ENCODE measurements at regions not wholly inside any gene's neighbourhood (a gene's known extent, or its start where the extent isn't known, plus 50 kb on each side); places are given as distances from the start of the nearest gene placed in this dataset.

DNA sequence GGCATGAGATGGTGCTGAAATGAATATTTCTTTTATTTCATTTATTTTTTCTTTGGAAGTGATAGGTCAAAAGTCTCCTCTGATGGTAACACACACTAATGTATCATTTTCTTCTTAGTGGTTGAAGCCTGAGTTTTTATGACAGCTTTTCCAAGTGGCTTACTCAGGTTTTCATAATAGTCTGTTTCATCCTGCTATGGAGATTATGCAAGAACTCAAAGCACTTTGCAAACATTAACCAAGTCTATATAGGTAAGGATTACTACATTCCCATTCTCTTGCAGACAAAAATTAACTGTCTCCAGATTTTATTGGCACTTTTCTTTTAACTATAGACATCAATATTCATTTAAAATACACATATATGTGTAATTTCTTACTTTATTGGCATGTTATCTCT is 572.6 kb upstream of the GCFC2 start:
- H3K9ac ChIP-seq: no peak overlapping the region
- H3K27ac ChIP-seq (ENCODE audit: low read depth in 2 of 2, low read length in 1 of 2): peak overlapping the region in 1 of 2 experiments; percentile 100; a peak in 2 of 4 replicates
- POLR2A ChIA-PET: no interaction called here
- H4K20me1 ChIP-seq (ENCODE audit: insufficient read depth): no peaks in the 10 kb centered on the region
- no peaks in the 10 kb centered on the region for H3F3A ChIP-seq (replicated peaks; ENCODE audit: insufficient read depth)
- H3K79me2 ChIP-seq (ENCODE audit: insufficient read depth): no peaks in the 10 kb centered on the region
- no peak overlapping the region for H2AFZ ChIP-seq (ENCODE audit: low read depth)
- peaks cover 6 to 30% of the 10 kb centered on the region in 2 experiments; a peak in 3 of 4 replicates for H3K4me1 ChIP-seq (ENCODE audit: control insufficient read depth in 1 of 2, insufficient read depth in 2 of 2, low read depth in 1 of 2, low read length in 1 of 2)
- H3K9me3 ChIP-seq: no peaks in the 10 kb centered on the region
- DNase-seq: no peak
- no peaks in the 10 kb centered on the region for H3K36me3 ChIP-seq (replicated peaks in 1 of 2; ENCODE audit: control insufficient read depth in 1 of 2, insufficient read depth in 2 of 2, low read length in 1 of 2)
- TF ChIP-seq TAF1 (IDR thresholded peaks at IDR 0.05; ENCODE audit: borderline replicate concordance, low read depth, low read length): no peak
- no peak for TF ChIP-seq GABPA (IDR thresholded peaks at IDR 0.05; ENCODE audit: low read depth)
- TF ChIP-seq EZH2phosphoT487 (IDR thresholded peaks at IDR 0.05; ENCODE audit: borderline replicate concordance, low read depth): no peak
- no peaks in the 10 kb centered on the region for H3K27me3 ChIP-seq (ENCODE audit: insufficient read depth)
- no peaks in the 10 kb centered on the region for H3K9me2 ChIP-seq
- no peak overlapping the region for H3K4me2 ChIP-seq
- no peak overlapping the region for H3K4me3 ChIP-seq (ENCODE audit: low read depth in 2 of 2, low read length in 1 of 2)
- CTCF ChIA-PET: no interaction called here

DNA sequence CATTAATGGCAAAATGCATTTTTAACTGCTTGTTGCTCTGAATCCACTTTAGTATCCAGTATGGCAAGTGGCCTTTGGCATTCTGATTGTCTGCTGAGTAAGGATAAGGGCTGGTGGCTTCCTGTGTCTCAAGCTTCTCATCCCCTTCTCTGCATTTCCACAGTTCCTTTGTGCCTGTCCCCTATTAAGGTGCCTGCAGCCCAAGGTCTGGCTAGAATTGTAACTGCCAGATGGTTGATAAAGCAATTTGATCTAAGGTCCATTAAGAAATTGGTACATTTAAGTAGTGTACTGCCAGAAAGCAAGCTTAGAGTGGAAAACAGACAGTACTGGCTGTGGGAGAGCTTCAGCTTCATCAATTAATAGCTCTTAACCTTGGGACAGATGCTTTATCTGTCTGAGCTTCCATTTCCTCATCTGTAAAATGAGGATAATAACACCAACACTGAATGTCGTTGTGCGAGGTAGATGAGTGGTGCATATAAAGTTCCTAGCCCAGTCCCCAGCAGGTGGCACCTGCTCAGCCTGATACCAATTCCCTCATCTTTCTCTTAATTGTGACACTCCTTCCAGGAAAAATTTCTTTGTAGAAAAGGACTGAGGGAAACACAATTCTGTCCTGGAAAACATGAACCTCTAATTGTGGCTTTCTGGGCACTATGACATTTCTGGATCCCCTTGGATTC is 570.6 kb upstream of the GCFC2 start:
- H3K4me2 ChIP-seq: no peak overlapping the region
- DNase-seq: peak; percentile 30
- no peaks in the 10 kb centered on the region for H4K20me1 ChIP-seq (ENCODE audit: insufficient read depth)
- WGBS (ENCODE audit: low lambda C conversion rate): 58% methylated on average over 2 of the region's 2 CpGs
- ChIA-PET CTCF (interaction anchor here (0.6 to 1.9 kb wide), 17 partner anchors 10 to 672 kb away, joined by 3 to 9 read pairs (median 4); no protein-coding TSS in a partner anchor), POLR2A (interaction anchor here (0.8 to 1.7 kb wide), 9 partner anchors 12 to 1241 kb away, joined by 3 to 12 read pairs (median 7); partner anchors contain the start of gene LRRTM4)
- H2AFZ ChIP-seq (ENCODE audit: low read depth): no peak overlapping the region
- no peaks in the 10 kb centered on the region for H3K79me2 ChIP-seq (ENCODE audit: insufficient read depth)
- peaks cover 6 to 30% of the 10 kb centered on the region in 2 experiments; a peak in 3 of 4 replicates for H3K4me1 ChIP-seq (ENCODE audit: control insufficient read depth in 1 of 2, insufficient read depth in 2 of 2, low read depth in 1 of 2, low read length in 1 of 2)
- no peak overlapping the region for H3K4me3 ChIP-seq (ENCODE audit: low read depth in 2 of 2, low read length in 1 of 2)
- TF ChIP-seq SMC3 (IDR thresholded peaks at IDR 0.05; ENCODE audit: low read depth, low read length) (peak; percentile 15; the same call in 1 of the 2 replicates), FOXJ3 (CRISPR knock-in tag; IDR thresholded peaks at IDR 0.05) (peak; percentile 79; the same call in 1 of the 2 replicates), CHD2 (IDR thresholded peaks at IDR 0.05; ENCODE audit: low read length, partially characterized antibody) (peak; percentile 60), RCOR1 (IDR thresholded peaks at IDR 0.05; ENCODE audit: low read length) (peak; percentile 67; the same call in 1 of the 2 replicates), RAD21 (IDR thresholded peaks at IDR 0.05; ENCODE audit: low read length) (peak; percentile 61), MXI1 (IDR thresholded peaks at IDR 0.05; ENCODE audit: low read depth, low read length) (no peak; the same call in 1 of the 2 replicates), GATA2 (CRISPR knock-in tag; IDR thresholded peaks at IDR 0.05) (peak; percentile 80), SIN3A (IDR thresholded peaks at IDR 0.05; ENCODE audit: borderline replicate concordance, low read depth, low read length) (no peak), TCF12 (IDR thresholded peaks at IDR 0.05) (peak; percentile 39; the same call in 1 of the 2 replicates), EP300 (IDR thresholded peaks at IDR 0.05; ENCODE audit: borderline replicate concordance in 1 of 2, low read depth in 1 of 2, low read length in 1 of 2) (peak in 1 of 2 experiments; percentile 99; a peak in 2 of 4 replicates)
- TF ChIP-seq, protein P1, sequence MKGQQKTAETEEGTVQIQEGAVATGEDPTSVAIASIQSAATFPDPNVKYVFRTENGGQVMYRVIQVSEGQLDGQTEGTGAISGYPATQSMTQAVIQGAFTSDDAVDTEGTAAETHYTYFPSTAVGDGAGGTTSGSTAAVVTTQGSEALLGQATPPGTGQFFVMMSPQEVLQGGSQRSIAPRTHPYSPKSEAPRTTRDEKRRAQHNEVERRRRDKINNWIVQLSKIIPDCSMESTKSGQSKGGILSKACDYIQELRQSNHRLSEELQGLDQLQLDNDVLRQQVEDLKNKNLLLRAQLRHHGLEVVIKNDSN (IDR thresholded peaks at IDR 0.05; ENCODE audit: borderline replicate concordance, low read depth): no peak
- H3K9ac ChIP-seq: no peak overlapping the region
- no peaks in the 10 kb centered on the region for H3K9me2 ChIP-seq
- H3K9me3 ChIP-seq: no peaks in the 10 kb centered on the region
- no peaks in the 10 kb centered on the region for H3K36me3 ChIP-seq (replicated peaks in 1 of 2; ENCODE audit: control insufficient read depth in 1 of 2, insufficient read depth in 2 of 2, low read length in 1 of 2)
- H3F3A ChIP-seq (replicated peaks; ENCODE audit: insufficient read depth): no peaks in the 10 kb centered on the region
- peak overlapping the region in 1 of 2 experiments; percentile 100; a peak in 2 of 4 replicates for H3K27ac ChIP-seq (ENCODE audit: low read depth in 2 of 2, low read length in 1 of 2)
- H3K27me3 ChIP-seq (ENCODE audit: insufficient read depth): no peaks in the 10 kb centered on the region
